ENCODE measurements at regions not wholly inside any gene's neighbourhood (a gene's known extent, or its start where the extent isn't known, plus 50 kb on each side); places are given as distances from the start of the nearest gene placed in this dataset.

DNA sequence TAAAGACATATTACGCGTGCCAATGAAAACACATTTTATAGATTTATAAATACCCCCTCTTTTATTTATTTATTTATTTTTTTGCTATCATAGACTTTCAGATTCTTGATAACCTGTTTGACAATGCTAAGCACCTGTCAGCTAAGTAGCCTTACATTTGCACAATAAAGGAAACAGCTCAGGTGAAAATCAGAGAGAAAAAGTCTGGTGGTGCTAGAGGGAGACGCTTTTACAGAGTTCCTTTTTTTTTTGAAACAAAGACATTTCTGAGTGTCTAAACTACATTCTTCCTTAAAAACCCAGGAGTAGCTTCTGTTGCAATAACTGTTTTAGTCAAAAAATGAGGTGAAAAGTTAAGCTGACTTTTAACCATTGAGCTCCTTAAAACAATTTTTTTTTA lies 1611.6 kb downstream of the NCAM2 start:
- Histone ChIP-seq H3K36me3 (ENCODE audit: control insufficient read depth in 2 of 4, insufficient read depth in 4 of 4, low read length in 3 of 4) (no peaks in the 10 kb centered on the region; a peak in 1 of 8 replicates), H3K9ac (replicated peaks in 1 of 4; ENCODE audit: extremely low read depth in 1 of 4, low read depth in 3 of 4, low read length in 3 of 4) (no peak overlapping the region), H2AFZ (ENCODE audit: low read length) (no peak overlapping the region), H3K27me3 (replicated peaks in 1 of 4; ENCODE audit: control insufficient read depth in 3 of 4, extremely low read depth in 1 of 4, insufficient read depth in 3 of 4, low read length in 3 of 4) (no peaks in the 10 kb centered on the region), H3K79me1 (ENCODE audit: low read depth, low read length) (no peaks in the 10 kb centered on the region), H3K56ac (replicated peaks; ENCODE audit: insufficient read length, low read depth, low read length) (no peak overlapping the region), H3K27ac (ENCODE audit: low read depth, low read length) (no peak overlapping the region), H2BK5ac (ENCODE audit: low read depth, low read length) (no peak overlapping the region), H3K23ac (ENCODE audit: insufficient read length) (no peak overlapping the region), H3K79me2 (ENCODE audit: control insufficient read depth in 1 of 2, insufficient read depth in 2 of 2, low read length in 2 of 2) (no peaks in the 10 kb centered on the region), H3K4me2 (ENCODE audit: insufficient read depth in 1 of 2, low read depth in 2 of 2, low read length in 2 of 2) (no peak overlapping the region), H2BK15ac (ENCODE audit: low read length) (no peak overlapping the region), H3K4me3 (ENCODE audit: extremely low read depth in 1 of 4, insufficient read depth in 2 of 4, low read depth in 3 of 4, low read length in 4 of 4) (no peak overlapping the region; a peak in 1 of 8 replicates), H4K5ac (ENCODE audit: insufficient read length, low read depth, low read length) (no peak overlapping the region), H2BK12ac (ENCODE audit: low read depth, low read length) (no peak overlapping the region), H4K91ac (replicated peaks; ENCODE audit: insufficient read length, low read length) (no peak overlapping the region), H2BK120ac (replicated peaks; ENCODE audit: low read depth, low read length) (no peak overlapping the region), H3K23me2 (ENCODE audit: low read depth, low read length) (no peaks in the 10 kb centered on the region), H2BK20ac (ENCODE audit: low read length) (no peak overlapping the region), H3K9me3 (ENCODE audit: insufficient read depth in 2 of 2, low read depth in 1 of 2, low read length in 1 of 2) (no peaks in the 10 kb centered on the region), H3K18ac (ENCODE audit: extremely low read depth, low read length) (no peak overlapping the region), H3K4me1 (replicated peaks in 1 of 4; ENCODE audit: control insufficient read depth in 3 of 4, insufficient read depth in 4 of 4, low read length in 3 of 4) (peaks cover 0 to 3% (median 3%) of the 10 kb centered on the region in 4 experiments; a peak in 2 of 7 replicates), H4K8ac (ENCODE audit: extremely low read depth, insufficient read depth, low read length) (no peak overlapping the region), H3K14ac (ENCODE audit: insufficient read length) (no peak overlapping the region), H3K4ac (replicated peaks; ENCODE audit: insufficient read length, low read depth, low read length) (no peak overlapping the region), H2AK5ac (ENCODE audit: low read depth, low read length) (no peak overlapping the region), H4K20me1 (replicated peaks in 1 of 2; ENCODE audit: control insufficient read depth in 1 of 2, insufficient read depth in 2 of 2, low read length in 2 of 2) (no peaks in the 10 kb centered on the region)
- ChIA-PET CTCF (ENCODE audit: partially characterized antibody) (interaction anchor here (2.4 kb wide), 1 partner anchor 35 kb away, joined by 7 read pairs; no protein-coding TSS in a partner anchor), POLR2A (ENCODE audit: partially characterized antibody) (no interaction called here)
- 77% methylated on average over 3 of the region's 3 CpGs; no CpG with 5 or more reads in 1 of the 2 experiments for WGBS, 2 experiments (ENCODE audit: extremely low coverage in 1 of 2, insufficient coverage in 1 of 2, insufficient read length in 1 of 2, insufficient replicate concordance in 2 of 2, low coverage in 1 of 2, low lambda C conversion rate in 2 of 2, missing lambda C conversion rate in 1 of 2)
- DNase-seq (ENCODE audit: low read depth in 1 of 2, low spot score in 2 of 2) (no peak), FAIRE-seq (no peak)
- no peak for TF ChIP-seq HDAC6 (IDR thresholded peaks at IDR 0.05; ENCODE audit: low read depth, low read length)
- TF ChIP-seq, protein P1, sequence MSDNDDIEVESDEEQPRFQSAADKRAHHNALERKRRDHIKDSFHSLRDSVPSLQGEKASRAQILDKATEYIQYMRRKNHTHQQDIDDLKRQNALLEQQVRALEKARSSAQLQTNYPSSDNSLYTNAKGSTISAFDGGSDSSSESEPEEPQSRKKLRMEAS (IDR thresholded peaks at IDR 0.05), result no peak
- TF ChIP-seq SIN3A (conservative IDR thresholded peaks at IDR 0.05 in 1 of 2, IDR thresholded peaks at IDR 0.05 in 1 of 2; ENCODE audit: low read depth in 1 of 2, low read length in 2 of 2), result no peak
- no peak for TF ChIP-seq BACH1 (IDR thresholded peaks at IDR 0.05; ENCODE audit: low read length)
- TF ChIP-seq NRF1 (IDR thresholded peaks at IDR 0.05; ENCODE audit: low read depth, low read length), result no peak
- TF ChIP-seq CREB1 (IDR thresholded peaks at IDR 0.05), result no peak

Measured in H1 (cell line).